ENCODE measurements at regions not wholly inside any gene's neighbourhood (a gene's known extent, or its start where the extent isn't known, plus 50 kb on each side); places are given as distances from the start of the nearest gene placed in this dataset.

DNA sequence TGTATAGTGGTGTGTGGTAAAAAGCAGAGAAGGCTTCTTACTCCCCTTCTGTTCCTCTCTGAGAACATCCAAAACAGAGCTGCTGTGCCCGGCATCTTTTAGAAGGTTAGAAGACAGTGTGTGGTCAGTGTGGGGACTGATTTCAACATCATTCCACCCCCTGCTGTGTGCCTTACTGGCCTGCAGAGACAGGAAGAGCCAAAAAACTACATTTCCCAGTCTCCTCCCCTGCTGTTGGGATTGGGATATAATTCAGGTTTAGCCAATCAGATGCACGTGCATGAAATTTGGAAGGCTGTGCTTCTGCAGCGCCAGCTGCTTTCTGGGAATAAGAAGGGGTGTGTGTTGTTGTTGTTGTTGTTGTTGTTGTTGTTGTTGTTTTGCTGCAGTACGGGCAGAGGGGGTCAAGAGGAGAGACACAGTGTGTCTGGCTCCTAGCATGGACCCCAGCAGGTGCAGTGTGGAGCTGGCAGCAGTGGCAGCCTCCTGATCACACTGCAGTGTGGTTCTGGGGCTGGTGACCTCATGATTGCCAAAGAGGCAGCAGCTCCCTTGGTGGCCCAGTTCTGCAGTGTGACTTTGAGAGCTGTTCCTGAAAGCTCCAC lies 74.7 kb downstream of the MRPL14 start:
- no peak for DNase-seq
- TF ChIP-seq POLR2A (IDR thresholded peaks at IDR 0.05) = no peak
- TF ChIP-seq, protein P1, sequence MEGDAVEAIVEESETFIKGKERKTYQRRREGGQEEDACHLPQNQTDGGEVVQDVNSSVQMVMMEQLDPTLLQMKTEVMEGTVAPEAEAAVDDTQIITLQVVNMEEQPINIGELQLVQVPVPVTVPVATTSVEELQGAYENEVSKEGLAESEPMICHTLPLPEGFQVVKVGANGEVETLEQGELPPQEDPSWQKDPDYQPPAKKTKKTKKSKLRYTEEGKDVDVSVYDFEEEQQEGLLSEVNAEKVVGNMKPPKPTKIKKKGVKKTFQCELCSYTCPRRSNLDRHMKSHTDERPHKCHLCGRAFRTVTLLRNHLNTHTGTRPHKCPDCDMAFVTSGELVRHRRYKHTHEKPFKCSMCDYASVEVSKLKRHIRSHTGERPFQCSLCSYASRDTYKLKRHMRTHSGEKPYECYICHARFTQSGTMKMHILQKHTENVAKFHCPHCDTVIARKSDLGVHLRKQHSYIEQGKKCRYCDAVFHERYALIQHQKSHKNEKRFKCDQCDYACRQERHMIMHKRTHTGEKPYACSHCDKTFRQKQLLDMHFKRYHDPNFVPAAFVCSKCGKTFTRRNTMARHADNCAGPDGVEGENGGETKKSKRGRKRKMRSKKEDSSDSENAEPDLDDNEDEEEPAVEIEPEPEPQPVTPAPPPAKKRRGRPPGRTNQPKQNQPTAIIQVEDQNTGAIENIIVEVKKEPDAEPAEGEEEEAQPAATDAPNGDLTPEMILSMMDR (IDR thresholded peaks at IDR 0.05) = no peak
- H3K4me1 ChIP-seq = peaks cover 0 to 45% (median 0%) of the 10 kb centered on the region in 4 donors
- H3K4me3 ChIP-seq = no peak overlapping the region
- peak overlapping the region in 2 of 4 donors; percentile 46 to 72 for H3K27ac ChIP-seq
- no peaks in the 10 kb centered on the region for H3K27me3 ChIP-seq
- no peaks in the 10 kb centered on the region for H3K36me3 ChIP-seq
- no peaks in the 10 kb centered on the region for H3K9me3 ChIP-seq

GRCh38 chr6:44051515-44051914 lies 75.7 kb downstream of the MRPL14 start:
- no peak for TF ChIP-seq POLR2A (IDR thresholded peaks at IDR 0.05)
- TF ChIP-seq, protein P1 (IDR thresholded peaks at IDR 0.05) = no peak
- DNase-seq = no peak
- Histone ChIP-seq H3K9me3 (no peaks in the 10 kb centered on the region), H3K27me3 (no peaks in the 10 kb centered on the region), H3K36me3 (no peaks in the 10 kb centered on the region), H3K27ac (peak overlapping the region in 2 of 4 donors; percentile 46 to 72), H3K4me3 (no peak overlapping the region), H3K4me1 (peaks cover 0 to 45% (median 0%) of the 10 kb centered on the region in 4 donors)

- H3K4me1 ChIP-seq = peaks cover 0 to 45% (median 0%) of the 10 kb centered on the region in 4 donors
- TF ChIP-seq POLR2A (IDR thresholded peaks at IDR 0.05) = no peak
- TF ChIP-seq, protein P1 (IDR thresholded peaks at IDR 0.05) = no peak
- DNase-seq = no peak
- H3K36me3 ChIP-seq = no peaks in the 10 kb centered on the region
- H3K27me3 ChIP-seq = no peaks in the 10 kb centered on the region
- H3K27ac ChIP-seq = peak overlapping the region in 2 of 4 donors; percentile 46 to 72
- no peaks in the 10 kb centered on the region for H3K9me3 ChIP-seq
- H3K4me3 ChIP-seq = no peak overlapping the region
Measured at GRCh38 chr6:44050872-44051505, 76.3 kb downstream of the MRPL14 start.

DNA sequence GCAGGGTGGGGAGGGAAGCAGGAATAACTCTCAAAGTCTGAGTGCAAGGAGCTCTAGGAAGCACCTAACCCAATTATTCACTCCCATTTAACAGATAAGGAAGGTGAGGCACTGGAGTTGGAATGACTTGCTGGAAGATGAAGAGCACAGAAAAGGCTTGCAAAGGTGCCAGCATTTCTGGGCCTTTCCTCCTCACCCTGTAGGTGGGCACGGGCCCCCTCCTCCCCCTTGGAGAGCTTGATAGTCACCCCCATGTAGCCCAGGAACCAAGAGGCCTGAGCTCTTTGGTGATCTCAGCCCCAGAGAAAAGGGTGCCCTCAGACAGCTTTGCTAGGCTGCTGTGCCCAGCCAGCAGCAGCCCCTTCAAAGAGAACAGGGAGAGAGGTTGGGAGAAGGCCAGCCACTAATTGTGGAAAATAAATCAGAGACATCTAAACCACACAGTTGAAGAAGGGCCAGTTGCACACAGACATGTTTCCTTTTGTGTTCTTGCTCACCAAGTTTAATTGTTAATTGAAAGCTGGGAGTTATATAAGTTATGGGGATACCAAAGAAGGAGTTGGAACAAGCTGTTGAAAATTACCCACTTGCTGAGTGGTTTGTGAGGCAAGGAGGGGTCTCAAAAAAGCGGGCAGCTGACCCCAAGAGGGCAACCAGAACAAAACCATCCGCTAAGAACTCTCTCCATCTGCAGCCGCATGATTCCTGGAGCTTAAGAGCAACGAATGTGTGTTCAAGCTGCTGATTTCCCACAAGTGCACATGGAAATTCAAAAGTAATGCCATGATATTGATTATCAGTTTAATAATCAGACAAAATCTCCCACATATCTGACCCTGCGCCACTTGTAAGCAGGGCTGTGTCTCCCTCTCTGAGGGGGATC lies 77.0 kb downstream of the MRPL14 start:
- Histone ChIP-seq H3K36me3 (no peaks in the 10 kb centered on the region), H3K4me3 (no peak overlapping the region), H3K27ac (peak overlapping the region in 2 of 4 donors; percentile 21 to 72), H3K9me3 (no peaks in the 10 kb centered on the region), H3K27me3 (no peaks in the 10 kb centered on the region), H3K4me1 (peaks cover 0 to 45% (median 0%) of the 10 kb centered on the region in 4 donors)
- TF ChIP-seq, protein P1 (IDR thresholded peaks at IDR 0.05) = no peak
- TF ChIP-seq POLR2A (IDR thresholded peaks at IDR 0.05) = no peak
- peak in 1 of 3 donors; percentile 7 for DNase-seq

GRCh38 chr6:44049163-44049988 lies 77.9 kb downstream of the MRPL14 start:
- H3K27me3 ChIP-seq = no peaks in the 10 kb centered on the region
- H3K4me3 ChIP-seq = no peak overlapping the region
- TF ChIP-seq, protein P1 (IDR thresholded peaks at IDR 0.05) = no peak
- no peak for TF ChIP-seq POLR2A (IDR thresholded peaks at IDR 0.05)
- peak in 1 of 3 donors; percentile 27 for DNase-seq
- H3K4me1 ChIP-seq = peaks cover 0 to 45% (median 0%) of the 10 kb centered on the region in 4 donors
- H3K27ac ChIP-seq = peak overlapping the region in 1 of 4 donors; percentile 72
- H3K36me3 ChIP-seq = no peaks in the 10 kb centered on the region
- H3K9me3 ChIP-seq = no peaks in the 10 kb centered on the region
